Lung (tissue), 11 donors: ENCODE measurements at regions not wholly inside any gene's neighbourhood (a gene's known extent, or its start where the extent isn't known, plus 50 kb on each side); places are given as distances from the start of the nearest gene placed in this dataset.

ENCODE experiments used
- ATAC-seq: fragments of 200-7000 bp; cut with Tn5 transposase; one replicate; pipeline ENCODE4 v1.9.1; 2020; ENCODE audit warnings: moderate number of reproducible peaks; ENCODE audit not compliant: insufficient read depth, low FRiP score
- DNase-seq, 3 donors: peaks; one replicate each; pipeline ENCODE4 v3.0.0-alpha.2; 2013 to 2017
- H3K27ac ChIP-seq, 2 donors: one replicate each; pipeline ENCODE4 v1.5.1; 2013; ENCODE audit warnings: mild to moderate bottlenecking in 2 of 2, moderate library complexity in 2 of 2, control low read depth in 1 of 2, inconsistent platforms in 1 of 2, low read depth in 1 of 2, low read length in 1 of 2
- H3K27me3 ChIP-seq, 3 donors: one replicate each; pipeline ENCODE4 v1.5.1; 2013; ENCODE audit warnings: low read length in 2 of 3; ENCODE audit not compliant: control insufficient read depth in 3 of 3, insufficient read depth in 3 of 3
- H3K36me3 ChIP-seq, 4 donors: one replicate each; pipeline ENCODE4 v1.5.1; 2013; ENCODE audit warnings: low read length in 4 of 4, mild to moderate bottlenecking in 1 of 4, moderate library complexity in 1 of 4; ENCODE audit not compliant: control insufficient read depth in 4 of 4, insufficient read depth in 4 of 4
- H3K4me1 ChIP-seq, 5 donors: one replicate each; pipeline ENCODE4 v1.5.1; 2013; ENCODE audit warnings: low read length in 5 of 5, mild to moderate bottlenecking in 2 of 5, moderate library complexity in 1 of 5; ENCODE audit not compliant: control insufficient read depth in 5 of 5, insufficient read depth in 5 of 5
- H3K4me3 ChIP-seq: one replicate; pipeline ENCODE4 v1.5.1; 2013; ENCODE audit warnings: mild to moderate bottlenecking, control low read depth, moderate library complexity
- H3K9ac ChIP-seq, 2 donors: one replicate each; pipeline ENCODE4 v1.5.1; 2013; ENCODE audit warnings: low read length in 2 of 2, control low read depth in 1 of 2; ENCODE audit not compliant: insufficient read depth in 1 of 2
- H3K9me3 ChIP-seq, 4 donors: one replicate each; pipeline ENCODE4 v1.5.1; 2013; ENCODE audit warnings: low read length in 3 of 4, mild to moderate bottlenecking in 1 of 4, moderate library complexity in 1 of 4; ENCODE audit not compliant: control insufficient read depth in 4 of 4, insufficient read depth in 3 of 4
- CTCF ChIP-seq: IDR thresholded peaks from 2 replicates; pipeline ENCODE4 v1.5.1; 2012; ENCODE audit warnings: mild to moderate bottlenecking; ENCODE audit errors: control extremely low read depth, extremely low read depth
- whole genome bisulfite sequencing, 2 donors: extraction: QIAGEN DNeasy Blood & Tissue Kit; methylation state at CpG; one replicate each; pipeline ENCODE4 v1.1.7; 2013; 5-methylcytosine and 5-hydroxymethylcytosine counted together
- donor health status: control.
- donor health status: control.
- donor health status: Bipolar disorder and iron deficiency.
- donor health status: healthy.
- donor health status: DM: yes; HTN: yes; CAD: no.

GRCh38 chr5:20590356-20590755 lies 602.4 kb upstream of the CDH18 start:
- ATAC-seq: no peak
- TF ChIP-seq CTCF: no peak
- DNase-seq: peak in 2 of 3 donors; percentile 45 to 71
- peaks cover 0 to 7% (median 0%) of the 10 kb centered on the region in 5 donors for H3K4me1 ChIP-seq
- H3K27ac ChIP-seq: no peak overlapping the region
- H3K36me3 ChIP-seq: no peaks in the 10 kb centered on the region
- H3K4me3 ChIP-seq: no peak overlapping the region
- H3K9ac ChIP-seq: no peak overlapping the region
- no peaks in the 10 kb centered on the region for H3K27me3 ChIP-seq
- no peaks in the 10 kb centered on the region for H3K9me3 ChIP-seq
- 78 to 79% methylated on average over 2 of the region's 2 CpGs for WGBS, 2 donors

- Histone ChIP-seq H3K36me3 (no peaks in the 10 kb centered on the region), H3K27ac (no peak overlapping the region), H3K4me3 (no peak overlapping the region), H3K9me3 (no peaks in the 10 kb centered on the region), H3K4me1 (peaks cover 0 to 7% (median 0%) of the 10 kb centered on the region in 5 donors), H3K9ac (no peak overlapping the region), H3K27me3 (no peaks in the 10 kb centered on the region)
- WGBS, 2 donors: 32 to 42% methylated on average over 5 of the region's 5 CpGs
- ATAC-seq: no peak
- no peak for DNase-seq
- no peak for TF ChIP-seq CTCF
Measured at GRCh38 chr5:20575571-20575970, 587.6 kb upstream of the CDH18 start.

- no peak overlapping the region for H3K9ac ChIP-seq
- H3K36me3 ChIP-seq: no peaks in the 10 kb centered on the region
- H3K27ac ChIP-seq: no peak overlapping the region
- no peak overlapping the region for H3K4me3 ChIP-seq
- DNase-seq: no peak
- H3K27me3 ChIP-seq: no peaks in the 10 kb centered on the region
- no peak for ATAC-seq
- H3K4me1 ChIP-seq: peaks cover 0 to 7% (median 0%) of the 10 kb centered on the region in 5 donors
- no peaks in the 10 kb centered on the region for H3K9me3 ChIP-seq
- WGBS, 2 donors: 92 to 94% methylated on average over 4 of the region's 4 CpGs
- TF ChIP-seq CTCF: no peak
Measured at GRCh38 chr5:20574576-20574975, 586.6 kb upstream of the CDH18 start.

GRCh38 chr5:20572614-20573013 lies 584.6 kb upstream of the CDH18 start:
- no peak overlapping the region for H3K4me3 ChIP-seq
- DNase-seq (peak in 2 of 3 donors; percentile 28 to 36), ATAC-seq (no peak)
- H3K9ac ChIP-seq: no peak overlapping the region
- no peak overlapping the region for H3K27ac ChIP-seq
- TF ChIP-seq CTCF: no peak
- H3K9me3 ChIP-seq: no peaks in the 10 kb centered on the region
- H3K27me3 ChIP-seq: no peaks in the 10 kb centered on the region
- no peaks in the 10 kb centered on the region for H3K36me3 ChIP-seq
- H3K4me1 ChIP-seq: peaks cover 0 to 7% (median 0%) of the 10 kb centered on the region in 5 donors
